ENCODE measurements at regions not wholly inside any gene's neighbourhood (a gene's known extent, or its start where the extent isn't known, plus 50 kb on each side); places are given as distances from the start of the nearest gene placed in this dataset.
"Not testable (repeated sequence)": the region's sequence is repeated elsewhere in the genome, so short reads cannot be mapped to it uniquely, and the experiment has no call there.

DNA sequence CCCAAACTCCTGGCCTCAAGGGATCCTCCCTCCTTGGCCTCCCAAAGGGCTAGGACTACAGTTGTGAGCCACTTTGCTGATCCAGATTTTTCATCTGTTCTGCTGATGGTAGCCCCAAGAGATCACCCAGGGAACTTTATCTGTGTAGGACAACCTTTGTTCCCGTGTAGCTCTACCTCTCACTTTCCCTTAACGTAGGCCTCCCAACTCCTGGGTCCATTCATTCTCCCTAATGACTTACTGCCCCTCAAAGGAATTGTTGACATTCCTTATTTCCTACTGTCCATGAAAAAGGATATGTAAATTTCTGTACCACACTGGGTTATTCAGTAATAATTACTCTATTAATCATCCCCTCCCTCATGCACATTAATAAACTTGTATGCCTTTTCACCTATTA is 51.0 kb upstream of the PHF24 start:
- no peak for DNase-seq

DNA sequence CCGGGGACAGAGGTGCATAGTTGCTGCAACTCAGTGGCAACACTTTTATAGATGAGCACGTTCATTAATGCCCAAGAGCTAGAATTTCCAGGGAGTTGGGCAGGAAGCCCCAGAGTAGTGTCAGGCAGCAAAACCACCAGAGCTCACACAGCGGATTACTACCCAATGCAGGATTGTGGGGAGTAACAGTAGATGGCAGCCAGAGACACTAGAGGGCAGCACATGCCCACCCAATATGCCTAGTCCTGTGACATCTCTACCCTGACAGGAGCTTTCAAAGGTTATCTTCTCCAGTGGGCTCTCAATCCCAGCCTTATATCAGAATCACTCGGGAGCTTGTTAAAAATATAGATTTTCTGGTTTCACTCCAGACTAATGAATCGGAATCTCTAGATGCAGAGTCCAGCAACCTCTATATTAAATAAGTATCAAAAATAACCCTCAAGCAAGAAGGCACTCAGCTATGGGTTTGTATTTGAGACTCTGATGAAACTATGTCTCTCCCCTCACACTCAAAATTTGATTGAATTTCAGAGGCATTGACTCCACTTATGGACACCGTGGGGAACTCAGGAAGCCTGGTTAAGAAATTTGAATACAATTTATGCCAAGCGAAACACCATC is 58.4 kb upstream of the PHF24 start:
- peak; percentile 26 to 48 for DNase-seq

DNA sequence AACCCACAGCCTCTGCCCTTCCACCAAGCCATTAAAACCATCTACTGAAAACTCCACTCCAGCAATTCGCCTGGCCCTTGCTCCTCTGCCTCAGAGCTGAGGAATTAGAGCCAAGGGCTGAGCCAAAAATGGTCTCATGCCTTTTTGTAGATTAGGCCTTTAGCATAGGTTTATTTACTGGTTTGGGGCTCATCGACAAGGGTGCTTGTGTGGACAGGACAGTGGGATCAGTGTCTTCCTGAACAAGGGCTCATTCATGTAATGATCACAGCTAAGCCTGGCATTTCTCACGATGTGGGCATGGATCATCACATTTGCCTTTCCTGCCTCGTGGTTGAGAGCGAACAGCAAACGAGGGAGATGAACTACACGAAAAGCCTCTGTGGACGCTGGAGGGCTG is 59.2 kb upstream of the PHF24 start:
- no peak for DNase-seq

DNA sequence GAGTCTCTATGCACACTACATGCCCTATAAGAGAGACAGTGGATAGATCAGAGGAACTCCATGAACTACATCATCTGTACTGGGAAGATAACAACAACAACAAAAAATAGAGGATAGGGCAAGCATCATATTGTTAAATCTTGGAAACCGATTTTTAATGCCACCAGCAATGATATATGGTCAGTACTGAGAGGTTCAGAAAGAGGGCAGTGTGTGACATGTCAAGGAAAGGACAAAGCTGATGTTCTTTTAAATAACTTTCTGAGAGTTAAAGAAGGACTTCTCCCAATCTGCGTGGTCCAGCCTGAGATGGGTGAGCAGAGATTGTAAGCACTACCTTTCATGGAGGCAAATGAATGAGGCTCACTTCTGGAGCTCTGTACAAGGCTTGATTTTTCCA is 62.0 kb upstream of the PHF24 start:
- DNase-seq: no peak

DNA sequence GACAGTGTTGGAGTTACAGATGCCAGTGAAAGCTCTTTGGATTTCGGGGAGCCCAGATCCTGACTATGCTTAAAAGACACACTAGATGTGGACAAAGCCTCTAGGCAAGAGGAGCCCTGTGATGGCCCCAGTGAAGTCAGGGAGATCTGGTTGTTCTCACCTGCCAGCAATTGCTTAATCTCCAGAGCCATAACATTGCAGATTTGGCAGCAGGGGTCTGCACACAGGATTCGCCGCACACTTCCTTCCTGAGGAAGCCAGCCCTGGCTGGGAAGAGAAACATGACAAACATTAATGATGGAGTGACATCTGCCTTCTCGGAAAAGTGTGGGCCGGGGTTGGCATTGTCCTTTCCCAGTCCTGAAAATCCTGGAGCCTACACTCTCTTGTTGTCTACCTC is 65.2 kb upstream of the PHF24 start:
- DNase-seq: no peak

DNA sequence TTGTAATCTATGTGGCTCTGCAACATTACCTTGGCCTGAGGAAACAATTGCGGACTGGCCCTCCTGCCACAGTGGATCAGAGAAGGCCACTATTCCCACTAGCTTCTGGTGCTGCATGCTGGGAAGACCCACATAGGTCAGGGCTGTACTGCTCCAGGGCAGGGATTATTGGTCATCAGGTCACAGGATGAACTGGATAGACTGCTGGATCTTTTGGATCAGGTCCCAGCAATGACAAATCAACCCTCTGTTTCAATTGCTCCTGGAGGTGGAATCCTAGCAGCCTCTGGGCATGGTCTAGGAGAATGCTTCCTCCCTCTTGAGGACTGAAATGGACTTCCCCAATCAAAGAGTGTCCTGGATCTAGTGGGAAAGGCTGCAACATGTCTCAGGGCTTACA is 66.7 kb upstream of the PHF24 start:
- DNase-seq: no peak

- no peak for DNase-seq
Measured at GRCh38 chr9:34887841-34888240, 70.2 kb upstream of the PHF24 start.

GRCh38 chr9:34884747-34885189 is 73.3 kb upstream of the PHF24 start:
- no peak for DNase-seq

DNA sequence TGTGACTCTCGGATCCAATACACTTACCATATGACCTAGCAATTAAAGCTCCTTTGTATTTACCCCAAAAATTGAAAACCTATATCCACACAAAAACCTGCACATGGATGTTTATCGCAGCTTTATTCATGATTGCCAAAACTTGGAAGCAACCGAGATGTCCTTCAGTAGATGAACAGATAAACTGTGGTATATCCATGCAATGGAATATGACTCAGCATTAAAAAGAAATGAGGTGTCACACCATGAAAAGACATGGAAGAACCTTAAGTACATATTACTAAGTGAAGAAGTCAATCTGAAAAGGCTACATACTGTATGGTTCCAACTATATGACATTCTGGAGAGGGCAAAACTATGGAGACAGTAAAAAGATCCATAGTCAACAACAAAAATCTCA is 82.0 kb upstream of the PHF24 start:
- DNase-seq: no peak

- no peak for DNase-seq
Measured at GRCh38 chr9:34869390-34869789, 88.7 kb upstream of the PHF24 start.

DNA sequence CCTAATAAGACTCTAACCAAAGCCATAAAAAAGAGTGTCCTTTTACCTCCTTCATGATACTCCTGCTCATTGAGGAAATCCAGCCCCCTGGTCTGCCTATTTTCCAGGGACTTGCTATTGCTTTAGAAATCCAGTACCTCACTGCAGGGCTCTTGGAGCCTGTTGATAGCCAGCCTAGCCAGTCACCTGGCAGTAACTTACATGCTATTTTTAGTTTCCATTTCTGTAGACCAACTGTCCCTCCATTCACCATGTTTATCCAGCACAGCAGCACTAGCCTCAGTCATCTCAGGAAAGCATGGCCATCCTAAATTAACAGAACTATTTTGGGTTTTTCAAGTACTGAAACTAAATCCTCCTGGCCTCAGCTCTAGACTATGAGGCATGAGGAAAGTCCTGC is 91.5 kb upstream of the PHF24 start:
- DNase-seq: no peak

DNA sequence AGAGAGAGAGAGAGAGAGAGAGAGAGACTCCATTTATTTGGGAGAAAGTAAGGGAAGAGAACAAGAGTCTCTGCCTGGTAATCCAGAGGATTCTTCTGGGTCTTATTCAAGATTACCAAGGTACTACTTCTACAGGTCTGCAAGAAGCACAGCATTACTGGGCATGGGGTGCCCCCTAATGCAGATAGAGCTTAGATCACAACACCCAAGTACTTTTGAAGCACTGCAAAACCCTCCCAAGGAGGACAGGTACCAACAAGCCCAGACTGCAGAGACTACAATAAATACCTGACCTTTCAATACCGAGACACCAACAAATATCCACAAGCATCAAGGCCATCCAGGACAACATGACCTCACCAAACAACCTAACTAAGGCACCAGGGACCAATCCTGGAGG is 94.7 kb upstream of the PHF24 start:
- DNase-seq: no peak

DNA sequence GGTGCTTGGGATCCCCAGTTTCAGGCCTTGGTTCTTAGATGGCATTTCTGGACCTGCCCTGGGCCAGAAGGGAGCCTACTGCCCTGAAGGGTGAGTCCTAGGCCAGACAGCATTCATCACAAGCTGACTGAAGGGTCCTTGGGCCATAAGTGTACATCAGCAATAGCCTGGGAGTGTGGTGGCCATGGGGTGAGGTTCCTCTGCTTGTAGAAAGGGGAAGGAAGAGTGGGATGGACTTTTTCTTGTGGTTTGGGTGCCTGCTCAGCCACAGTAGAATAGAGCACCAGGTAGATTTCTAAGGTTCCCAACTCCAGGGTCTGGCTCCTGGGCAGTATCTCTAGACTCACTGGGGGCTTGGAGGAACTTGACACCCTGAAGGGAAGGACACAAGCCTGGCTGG is 95.2 kb upstream of the PHF24 start:
- no peak for DNase-seq

GRCh38 chr9:34862043-34862442 is 96.0 kb upstream of the PHF24 start:
- no peak for DNase-seq

- DNase-seq: not testable (repeated sequence)
Measured at GRCh38 chr9:34855016-34855415, 103.1 kb upstream of the PHF24 start.

DNA sequence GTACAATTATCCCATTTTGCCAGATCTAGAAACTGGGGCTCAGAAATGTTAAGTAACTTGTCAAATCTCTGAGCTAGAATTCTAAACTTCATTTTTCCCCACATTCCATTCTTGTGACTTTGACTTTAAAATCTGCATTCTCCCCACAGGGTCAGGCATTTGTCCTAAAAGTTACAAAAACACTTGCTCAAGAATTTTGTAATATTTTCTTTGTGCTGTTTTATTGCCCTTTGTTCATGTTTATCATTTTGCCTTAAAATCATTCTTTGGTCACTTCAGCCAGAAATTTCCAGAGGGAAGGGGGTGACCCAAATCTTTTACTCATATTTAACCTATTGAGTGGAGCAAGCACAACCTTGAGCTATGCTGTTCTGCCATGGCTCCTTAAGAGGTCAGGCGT is 120.1 kb upstream of the CCL21 start:
- DNase-seq: no peak

DNA sequence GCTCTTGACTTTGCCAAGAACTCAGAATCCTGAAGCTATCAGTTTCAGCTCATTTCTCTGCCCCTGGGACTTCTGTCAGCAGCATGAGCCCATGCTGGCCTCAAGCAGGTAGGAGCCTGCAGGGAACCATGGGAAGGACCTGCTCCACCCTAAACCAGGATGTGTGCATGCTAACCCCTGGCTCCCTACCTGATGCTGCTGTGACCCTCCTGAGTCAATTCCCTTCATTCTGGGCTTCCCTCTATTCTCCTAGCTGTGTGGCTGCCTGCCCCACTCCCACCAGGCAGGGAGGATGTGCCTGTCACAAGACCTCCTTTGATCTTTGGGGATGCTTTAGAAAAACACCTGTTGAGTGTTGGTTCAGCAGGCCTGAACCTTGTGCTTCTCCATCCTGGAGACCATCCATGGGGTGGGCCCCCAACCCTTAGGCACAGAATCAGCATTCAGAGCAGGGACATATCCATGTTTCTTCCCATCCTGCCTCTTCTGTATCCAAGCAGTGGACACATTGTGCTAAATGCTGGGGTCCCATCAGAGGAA is 117.1 kb upstream of the CCL21 start:
- no peak for DNase-seq

GRCh38 chr9:34825775-34826174 is 115.8 kb upstream of the CCL21 start:
- no peak for DNase-seq

DNA sequence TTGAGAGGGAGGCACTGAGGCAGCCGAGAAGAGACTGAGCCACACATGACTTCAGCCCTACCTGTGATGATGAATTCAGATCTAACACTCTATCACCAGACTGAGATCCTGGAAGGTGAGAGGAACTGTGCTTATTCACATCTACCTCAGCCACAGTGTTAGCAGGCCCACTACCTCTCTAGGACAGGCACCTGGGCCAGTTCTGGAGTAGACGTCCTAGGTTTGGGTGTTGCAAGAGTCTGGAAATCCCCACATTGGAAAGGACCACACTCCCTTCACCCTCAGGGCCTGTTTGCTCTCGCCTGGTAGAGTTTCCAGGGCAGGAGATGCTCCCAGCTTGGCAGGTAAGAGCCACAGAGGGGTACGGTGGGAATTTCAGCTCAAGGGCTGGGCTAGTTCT is 113.8 kb upstream of the CCL21 start:
- no peak for DNase-seq

- DNase-seq: no peak
Measured at GRCh38 chr9:34810187-34810524, 100.2 kb upstream of the CCL21 start.

GRCh38 chr9:34809504-34810186 is 99.7 kb upstream of the CCL21 start:
- DNase-seq: no peak

DNA sequence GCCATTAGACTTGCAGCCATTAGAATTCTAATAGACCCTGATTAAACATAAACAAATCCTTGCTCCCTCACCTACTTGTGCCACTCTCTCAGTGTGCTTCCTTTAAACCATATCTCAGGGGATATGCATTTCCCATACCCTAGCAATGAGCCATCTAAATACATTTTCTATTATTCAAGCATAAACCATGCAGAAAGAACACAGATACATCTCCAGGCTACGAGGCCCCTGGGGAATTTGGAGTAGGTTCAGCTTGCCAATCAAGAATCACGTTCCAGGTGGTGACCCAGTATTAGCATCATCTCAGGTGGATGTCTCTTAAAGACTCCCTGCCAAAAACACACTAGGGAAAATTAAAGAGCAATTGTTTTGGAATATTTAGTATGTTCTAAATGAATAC is 93.0 kb upstream of the CCL21 start:
- DNase-seq: peak; percentile 51 to 61

DNA sequence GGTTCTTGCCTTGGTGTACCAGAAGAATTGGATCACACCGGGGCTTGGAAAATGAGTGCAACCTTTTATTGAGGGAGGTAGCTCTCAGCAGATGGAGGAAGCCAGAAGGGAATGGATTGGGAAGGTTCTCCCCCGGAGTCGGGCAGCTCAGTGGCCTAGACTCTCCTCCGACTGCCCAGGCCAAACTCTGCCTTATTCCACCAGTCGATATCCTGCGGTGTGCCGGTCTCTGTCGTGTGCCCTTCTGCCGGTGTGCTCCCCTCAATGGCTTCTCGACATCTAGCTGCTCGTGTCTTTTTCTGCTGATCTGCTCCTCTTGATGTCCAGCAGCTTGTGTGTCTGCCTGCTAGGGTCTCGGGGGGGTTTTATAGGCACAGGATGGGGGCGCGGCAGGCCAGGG is 87.4 kb upstream of the CCL21 start:
- no peak for DNase-seq

DNA sequence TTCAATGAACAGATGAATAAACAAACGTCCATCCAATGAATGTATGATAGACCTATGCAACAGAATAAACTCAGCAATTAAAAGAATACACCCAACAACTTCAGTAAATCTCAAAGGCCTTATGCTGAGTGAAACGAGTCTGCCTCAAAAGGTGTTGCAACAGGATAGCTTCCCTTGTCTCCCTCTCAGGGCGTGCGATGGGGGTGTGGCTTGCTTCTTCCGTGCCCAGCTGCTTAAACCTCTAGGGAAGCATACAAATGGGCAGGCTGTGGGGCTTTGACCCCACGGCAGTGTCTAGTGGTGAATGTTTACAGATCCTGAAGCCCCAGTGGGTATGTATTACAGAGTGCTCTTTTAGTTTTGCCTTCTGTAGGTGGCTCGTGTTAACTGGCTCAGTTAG is 87.0 kb upstream of the CCL21 start:
- DNase-seq: peak in 1 of 2 experiments; percentile 1

DNA sequence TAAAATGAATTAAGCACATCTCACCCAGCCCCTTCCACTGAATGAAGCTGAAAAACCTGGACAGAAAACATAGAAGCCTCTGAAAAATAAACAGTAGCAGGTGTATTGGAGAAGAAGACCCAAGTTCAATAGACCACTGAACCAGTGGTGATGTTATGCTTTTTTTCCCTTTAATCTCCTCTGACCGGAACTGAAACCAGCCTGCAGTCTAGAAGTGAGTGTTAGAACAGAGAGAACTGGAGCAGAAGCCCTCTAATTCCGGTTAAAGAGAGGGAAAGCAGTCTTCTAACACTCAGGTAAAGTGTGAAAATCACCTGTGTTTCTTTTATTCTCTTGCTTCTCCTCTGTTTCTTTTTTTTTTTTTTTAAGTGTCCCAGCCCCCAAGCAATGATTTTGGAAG is 83.5 kb upstream of the CCL21 start:
- DNase-seq: no peak

All from NCI-H187 (cell line).